PFSK-1 (cell line): ENCODE measurements at regions not wholly inside any gene's neighbourhood (a gene's known extent, or its start where the extent isn't known, plus 50 kb on each side); places are given as distances from the start of the nearest gene placed in this dataset.
A peak's percentile ranks its signal among the peaks of the same experiment; 100 is the strongest.

Experiments
- FOXP2 ChIP-seq: optimal IDR thresholded peaks from 2 replicates; pipeline ENCODE3; 2011; ENCODE audit warnings: borderline replicate concordance, control low read depth, inconsistent platforms; ENCODE audit not compliant: insufficient read depth; ENCODE audit errors: extremely low read length, extremely low read depth
- POLR2AphosphoS5 ChIP-seq: IDR thresholded peaks from 2 replicates; pipeline ENCODE4 v1.6.1; 2012; ENCODE audit warnings: low read depth, mild to moderate bottlenecking, control low read depth, low read length, moderate library complexity
- SIN3A ChIP-seq: IDR thresholded peaks from 2 replicates; pipeline ENCODE4 v1.6.1; 2012; ENCODE audit warnings: mild to moderate bottlenecking, low read length, moderate library complexity, borderline replicate concordance; ENCODE audit not compliant: insufficient read depth
- TAF1 ChIP-seq: IDR thresholded peaks from 2 replicates; pipeline ENCODE4 v1.6.1; 2012; ENCODE audit warnings: low read length, control low read depth, borderline replicate concordance; ENCODE audit not compliant: insufficient read depth
- TF ChIP-seq, protein P1 (sequence below), 2 experiments: IDR thresholded peaks; 2 replicates each; pipeline versions ENCODE4 v1.6.1 to v1.8.0; 2011 to 2012; ENCODE audit warnings: low read depth in 2 of 2, low read length in 2 of 2, control low read depth in 1 of 2, inconsistent platforms in 1 of 2, mild to moderate bottlenecking in 1 of 2, moderate library complexity in 1 of 2; ENCODE audit not compliant: insufficient read depth in 1 of 2

DNA sequence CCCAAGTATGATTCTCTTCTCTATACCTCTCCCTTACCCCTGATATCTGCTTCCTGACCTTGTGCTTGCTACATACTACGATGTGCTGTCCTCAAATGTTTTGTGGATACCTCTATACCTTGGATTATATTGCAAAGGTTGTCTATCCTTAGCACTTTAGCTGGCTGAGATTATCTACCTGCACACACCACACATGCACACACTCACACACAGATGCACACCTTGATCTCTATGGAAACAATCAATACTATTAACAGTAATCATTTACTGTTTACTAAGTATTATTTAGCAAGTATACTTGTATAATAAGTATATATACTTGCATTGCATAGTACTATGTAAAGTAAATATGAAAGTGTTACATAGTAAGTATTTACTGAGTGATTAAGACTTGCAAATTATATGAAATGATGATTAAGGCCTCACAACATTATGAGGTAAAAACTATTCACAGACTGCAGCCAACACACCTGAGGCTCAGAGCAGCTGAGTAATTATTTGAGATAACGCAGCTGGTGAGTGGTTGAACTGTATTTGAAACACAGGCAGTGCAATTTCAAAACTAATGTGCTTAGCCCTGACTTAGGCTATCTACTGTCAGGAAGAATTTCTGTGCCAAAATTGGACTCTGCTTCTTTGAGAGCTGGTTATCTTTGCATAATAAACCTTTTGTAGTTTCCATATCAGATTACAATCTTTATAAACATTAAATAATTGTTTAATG lies 699.9 kb downstream of the FRK start:
- TF ChIP-seq, protein P1, sequence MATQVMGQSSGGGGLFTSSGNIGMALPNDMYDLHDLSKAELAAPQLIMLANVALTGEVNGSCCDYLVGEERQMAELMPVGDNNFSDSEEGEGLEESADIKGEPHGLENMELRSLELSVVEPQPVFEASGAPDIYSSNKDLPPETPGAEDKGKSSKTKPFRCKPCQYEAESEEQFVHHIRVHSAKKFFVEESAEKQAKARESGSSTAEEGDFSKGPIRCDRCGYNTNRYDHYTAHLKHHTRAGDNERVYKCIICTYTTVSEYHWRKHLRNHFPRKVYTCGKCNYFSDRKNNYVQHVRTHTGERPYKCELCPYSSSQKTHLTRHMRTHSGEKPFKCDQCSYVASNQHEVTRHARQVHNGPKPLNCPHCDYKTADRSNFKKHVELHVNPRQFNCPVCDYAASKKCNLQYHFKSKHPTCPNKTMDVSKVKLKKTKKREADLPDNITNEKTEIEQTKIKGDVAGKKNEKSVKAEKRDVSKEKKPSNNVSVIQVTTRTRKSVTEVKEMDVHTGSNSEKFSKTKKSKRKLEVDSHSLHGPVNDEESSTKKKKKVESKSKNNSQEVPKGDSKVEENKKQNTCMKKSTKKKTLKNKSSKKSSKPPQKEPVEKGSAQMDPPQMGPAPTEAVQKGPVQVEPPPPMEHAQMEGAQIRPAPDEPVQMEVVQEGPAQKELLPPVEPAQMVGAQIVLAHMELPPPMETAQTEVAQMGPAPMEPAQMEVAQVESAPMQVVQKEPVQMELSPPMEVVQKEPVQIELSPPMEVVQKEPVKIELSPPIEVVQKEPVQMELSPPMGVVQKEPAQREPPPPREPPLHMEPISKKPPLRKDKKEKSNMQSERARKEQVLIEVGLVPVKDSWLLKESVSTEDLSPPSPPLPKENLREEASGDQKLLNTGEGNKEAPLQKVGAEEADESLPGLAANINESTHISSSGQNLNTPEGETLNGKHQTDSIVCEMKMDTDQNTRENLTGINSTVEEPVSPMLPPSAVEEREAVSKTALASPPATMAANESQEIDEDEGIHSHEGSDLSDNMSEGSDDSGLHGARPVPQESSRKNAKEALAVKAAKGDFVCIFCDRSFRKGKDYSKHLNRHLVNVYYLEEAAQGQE (IDR thresholded peaks at IDR 0.05; ENCODE audit: insufficient read depth in 1 of 2, low read depth in 2 of 2, low read length in 2 of 2) = no peak
- no peak for TF ChIP-seq SIN3A
- TF ChIP-seq FOXP2 = no peak

DNA sequence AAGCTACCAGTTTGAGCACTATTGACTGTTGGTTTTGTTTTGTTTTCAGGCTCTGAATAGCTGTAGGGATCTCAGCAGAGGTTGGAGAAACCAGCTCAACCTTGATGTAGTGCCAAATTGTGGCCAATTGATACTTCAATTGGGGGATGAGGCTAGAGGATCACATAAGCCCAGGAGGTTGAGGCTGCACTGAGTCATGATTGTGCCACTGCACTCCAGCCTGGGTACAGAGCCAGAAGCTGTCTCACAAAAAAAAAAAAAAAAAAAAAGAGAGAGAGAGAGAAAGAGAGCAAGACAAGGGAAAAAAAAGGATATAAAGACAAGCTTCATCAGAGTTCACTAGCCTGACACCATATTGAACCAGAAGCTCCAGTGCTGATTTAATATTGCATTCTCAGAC lies 702.1 kb downstream of the FRK start:
- TF ChIP-seq SIN3A = no peak
- TF ChIP-seq, protein P1 (IDR thresholded peaks at IDR 0.05; ENCODE audit: insufficient read depth in 1 of 2, low read depth in 2 of 2, low read length in 2 of 2) = no peak
- TF ChIP-seq FOXP2 = no peak
- TF ChIP-seq POLR2AphosphoS5 = no peak
- no peak for TF ChIP-seq TAF1

GRCh38 chr6:115356371-115356770 lies 704.3 kb downstream of the FRK start:
- TF ChIP-seq, protein P1 (IDR thresholded peaks at IDR 0.05; ENCODE audit: insufficient read depth in 1 of 2, low read depth in 2 of 2, low read length in 2 of 2) = peak; percentile 9 to 70; a peak in 1 of 4 replicates
- no peak for TF ChIP-seq POLR2AphosphoS5

DNA sequence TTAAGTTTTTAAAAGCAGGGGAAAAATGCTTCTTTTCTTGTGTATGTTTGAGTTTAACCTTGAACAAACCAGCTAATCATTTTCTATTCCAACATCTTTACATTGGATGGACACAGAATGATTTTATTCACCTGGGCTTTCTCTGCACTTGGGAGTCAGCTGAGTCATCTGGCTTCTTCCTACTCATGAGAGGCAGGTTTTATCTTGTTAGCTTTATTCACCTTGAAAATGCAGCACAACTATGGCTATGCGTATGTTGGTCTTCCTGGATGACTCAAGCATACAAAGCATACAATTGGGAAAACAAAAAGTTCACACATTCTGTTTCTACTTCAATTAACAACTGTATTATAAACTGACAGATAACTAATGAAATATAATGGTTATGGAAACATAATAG lies 737.7 kb downstream of the FRK start:
- TF ChIP-seq POLR2AphosphoS5 = no peak
- no peak for TF ChIP-seq SIN3A
- no peak for TF ChIP-seq TAF1
- no peak for TF ChIP-seq FOXP2
- TF ChIP-seq, protein P1 (IDR thresholded peaks at IDR 0.05; ENCODE audit: insufficient read depth in 1 of 2, low read depth in 2 of 2, low read length in 2 of 2) = no peak

GRCh38 chr6:115319823-115320222 lies 740.9 kb downstream of the FRK start:
- TF ChIP-seq TAF1 (no peak), POLR2AphosphoS5 (no peak), SIN3A (no peak), FOXP2 (no peak)
- TF ChIP-seq, protein P1 (IDR thresholded peaks at IDR 0.05; ENCODE audit: insufficient read depth in 1 of 2, low read depth in 2 of 2, low read length in 2 of 2) = no peak
